ENCODE measurements at regions not wholly inside any gene's neighbourhood (a gene's known extent, or its start where the extent isn't known, plus 50 kb on each side); places are given as distances from the start of the nearest gene placed in this dataset.

- no peak for TF ChIP-seq CTCF (IDR thresholded peaks at IDR 0.05)
- TF ChIP-seq EP300 (IDR thresholded peaks at IDR 0.05): no peak
Observed at GRCh38 chr17:83005639-83006038, 73.8 kb upstream of the METRNL start.
